Loucy (cell line): ENCODE measurements at regions not wholly inside any gene's neighbourhood (a gene's known extent, or its start where the extent isn't known, plus 50 kb on each side); places are given as distances from the start of the nearest gene placed in this dataset.
"Not testable (repeated sequence)": the region's sequence is repeated elsewhere in the genome, so short reads cannot be mapped to it uniquely, and the experiment has no call there.

Experiments
- H2AFZ ChIP-seq: fragments of 200-600 bp; sonication (generic); 2 replicates; pipeline ENCODE4 v1.6.0; 2016; ENCODE audit warnings: antibody characterized with exemption, mild to moderate bottlenecking, low read length, moderate library complexity
- H3F3A ChIP-seq: fragments of 200-600 bp; 2 replicates; pipeline ENCODE4 v1.6.0; 2016; ENCODE audit warnings: antibody characterized with exemption, low read depth, mild to moderate bottlenecking
- H3K27me3 ChIP-seq: fragments of 200-600 bp; sonication (generic); 2 replicates; pipeline ENCODE4 v1.6.1; 2014; ENCODE audit warnings: low read length, mild to moderate bottlenecking; ENCODE audit not compliant: insufficient read depth, poor library complexity, severe bottlenecking
- H3K36me3 ChIP-seq: fragments of 200-600 bp; sonication (generic); 2 replicates; pipeline ENCODE4 v1.6.1; 2016; ENCODE audit warnings: low read length; ENCODE audit not compliant: insufficient read depth
- H3K4me1 ChIP-seq: fragments of 200-600 bp; sonication (generic); 2 replicates; pipeline ENCODE4 v1.5.1; 2014; ENCODE audit warnings: low read length, mild to moderate bottlenecking; ENCODE audit not compliant: insufficient read depth, poor library complexity, severe bottlenecking
- H3K4me2 ChIP-seq: fragments of 200-600 bp; sonication (generic); 2 replicates; pipeline ENCODE4 v1.6.0; 2014; ENCODE audit warnings: antibody characterized with exemption, low read length, low read depth, mild to moderate bottlenecking; ENCODE audit not compliant: poor library complexity, severe bottlenecking
- H3K4me3 ChIP-seq: fragments of 200-600 bp; sonication (generic); 2 replicates; pipeline ENCODE4 v1.5.1; 2014; ENCODE audit warnings: low read length, mild to moderate bottlenecking, mixed read lengths; ENCODE audit not compliant: poor library complexity, severe bottlenecking
- H3K79me2 ChIP-seq: fragments of 200-600 bp; sonication (generic); 2 replicates; pipeline ENCODE4 v1.6.1; 2014; ENCODE audit warnings: low read length; ENCODE audit not compliant: insufficient read depth
- H3K9ac ChIP-seq: fragments of 200-600 bp; sonication (generic); 2 replicates; pipeline ENCODE4 v1.6.0; 2014; ENCODE audit warnings: mild to moderate bottlenecking, low read depth, low read length, moderate library complexity; ENCODE audit not compliant: poor library complexity, severe bottlenecking
- H3K9me2 ChIP-seq: fragments of 200-600 bp; sonication (generic); replicated peaks from 2 replicates; pipeline ENCODE4 v1.6.1; 2016; ENCODE audit warnings: low read depth, low read length, mixed read lengths
- H3K9me3 ChIP-seq: fragments of 200-600 bp; sonication (generic); 2 replicates; pipeline ENCODE4 v1.6.1; 2014; ENCODE audit warnings: mild to moderate bottlenecking, antibody characterized with exemption, low read length, low read depth; ENCODE audit not compliant: insufficient read depth
- H4K20me1 ChIP-seq: fragments of 200-600 bp; sonication (generic); 2 replicates; pipeline ENCODE4 v1.6.0; 2014; ENCODE audit warnings: antibody characterized with exemption, low read length, mild to moderate bottlenecking; ENCODE audit not compliant: insufficient read depth, poor library complexity, severe bottlenecking
- EZH2phosphoT487 ChIP-seq: fragments of 200-600 bp; IDR thresholded peaks from 2 replicates; pipeline ENCODE4 v1.6.1; 2018; ENCODE audit warnings: antibody characterized with exemption, mild to moderate bottlenecking, moderate library complexity, borderline replicate concordance
- TF ChIP-seq, protein P1 (sequence below): fragments of 200-600 bp; sonication (generic); conservative IDR thresholded peaks from 2 replicates; pipeline ENCODE4 v1.5.1; 2014; ENCODE audit warnings: mild to moderate bottlenecking, antibody characterized with exemption, low read length

DNA sequence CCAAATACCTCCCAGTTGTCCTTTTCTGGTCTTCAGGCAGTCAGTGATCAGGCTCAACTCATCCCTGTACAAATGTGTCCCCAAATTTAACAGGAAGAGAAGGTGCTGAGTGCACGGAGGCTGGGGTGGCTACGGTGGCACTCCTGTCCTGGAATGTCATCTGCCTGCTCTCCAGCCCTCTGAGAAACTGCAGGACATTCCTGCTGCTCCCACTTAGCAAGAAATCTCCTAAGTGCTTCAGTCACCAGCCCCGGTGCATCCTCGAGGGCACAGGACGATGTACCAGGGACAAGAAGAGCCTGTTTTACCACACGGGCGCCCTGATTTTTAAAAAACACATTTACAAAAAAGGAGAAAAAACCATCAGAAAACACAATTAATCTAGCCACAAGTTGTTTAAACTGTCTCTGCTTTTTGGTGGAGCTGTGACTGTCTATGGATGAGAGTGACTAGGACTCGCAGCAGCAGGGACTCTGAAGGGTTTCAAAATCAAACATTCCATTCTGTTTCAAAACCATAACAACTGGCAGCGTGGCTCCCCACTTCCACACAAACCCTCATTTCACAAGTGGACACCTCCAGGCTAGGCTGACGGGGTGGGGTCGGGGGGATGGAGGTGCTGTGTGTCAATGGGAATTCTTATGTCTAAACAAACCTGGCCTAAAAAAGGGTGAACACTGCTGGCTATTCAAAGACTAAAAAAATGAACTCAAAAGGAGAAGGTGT is 65.3 kb upstream of the CNEP1R1 start:
- Histone ChIP-seq H3K9me3 (no peaks in the 10 kb centered on the region), H3K9me2 (no peaks in the 10 kb centered on the region), H3K9ac (no peak overlapping the region), H4K20me1 (no peaks in the 10 kb centered on the region), H3K36me3 (no peaks in the 10 kb centered on the region), H3K27me3 (no peaks in the 10 kb centered on the region), H2AFZ (no peak overlapping the region), H3F3A (no peaks in the 10 kb centered on the region), H3K4me1 (no peaks in the 10 kb centered on the region), H3K4me2 (no peak overlapping the region), H3K79me2 (no peaks in the 10 kb centered on the region), H3K4me3 (no peak overlapping the region)
- TF ChIP-seq, protein P1, sequence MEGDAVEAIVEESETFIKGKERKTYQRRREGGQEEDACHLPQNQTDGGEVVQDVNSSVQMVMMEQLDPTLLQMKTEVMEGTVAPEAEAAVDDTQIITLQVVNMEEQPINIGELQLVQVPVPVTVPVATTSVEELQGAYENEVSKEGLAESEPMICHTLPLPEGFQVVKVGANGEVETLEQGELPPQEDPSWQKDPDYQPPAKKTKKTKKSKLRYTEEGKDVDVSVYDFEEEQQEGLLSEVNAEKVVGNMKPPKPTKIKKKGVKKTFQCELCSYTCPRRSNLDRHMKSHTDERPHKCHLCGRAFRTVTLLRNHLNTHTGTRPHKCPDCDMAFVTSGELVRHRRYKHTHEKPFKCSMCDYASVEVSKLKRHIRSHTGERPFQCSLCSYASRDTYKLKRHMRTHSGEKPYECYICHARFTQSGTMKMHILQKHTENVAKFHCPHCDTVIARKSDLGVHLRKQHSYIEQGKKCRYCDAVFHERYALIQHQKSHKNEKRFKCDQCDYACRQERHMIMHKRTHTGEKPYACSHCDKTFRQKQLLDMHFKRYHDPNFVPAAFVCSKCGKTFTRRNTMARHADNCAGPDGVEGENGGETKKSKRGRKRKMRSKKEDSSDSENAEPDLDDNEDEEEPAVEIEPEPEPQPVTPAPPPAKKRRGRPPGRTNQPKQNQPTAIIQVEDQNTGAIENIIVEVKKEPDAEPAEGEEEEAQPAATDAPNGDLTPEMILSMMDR, result no peak
- no peak for TF ChIP-seq EZH2phosphoT487

DNA sequence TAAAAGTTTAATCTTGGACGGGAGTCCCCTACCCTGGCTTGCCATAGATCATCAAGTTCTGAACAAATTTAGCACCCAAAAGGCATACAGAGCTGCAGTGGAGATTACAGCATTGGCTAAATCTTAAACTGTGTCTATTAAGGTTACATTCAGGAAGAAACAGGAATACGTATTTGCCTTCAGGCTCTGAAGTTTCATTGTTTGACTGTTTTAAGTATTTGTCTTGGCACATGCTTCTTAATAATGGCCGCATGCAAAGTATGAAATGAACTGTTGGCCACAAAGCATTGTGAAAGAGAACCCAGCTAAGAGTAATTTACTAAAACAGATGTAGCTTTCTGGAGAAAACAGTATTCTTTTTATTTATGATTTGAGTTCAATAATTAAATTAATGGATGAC is 63.9 kb upstream of the CNEP1R1 start:
- no peak overlapping the region for H3K4me2 ChIP-seq
- no peak overlapping the region for H3K4me3 ChIP-seq
- no peaks in the 10 kb centered on the region for H3K79me2 ChIP-seq
- H3K36me3 ChIP-seq, result no peaks in the 10 kb centered on the region
- H3K27me3 ChIP-seq, result no peaks in the 10 kb centered on the region
- no peaks in the 10 kb centered on the region for H4K20me1 ChIP-seq
- no peak for TF ChIP-seq EZH2phosphoT487
- TF ChIP-seq, protein P1, result no peak
- no peaks in the 10 kb centered on the region for H3F3A ChIP-seq
- no peaks in the 10 kb centered on the region for H3K4me1 ChIP-seq
- no peaks in the 10 kb centered on the region for H3K9me2 ChIP-seq
- H3K9ac ChIP-seq, result no peak overlapping the region
- H3K9me3 ChIP-seq, result no peaks in the 10 kb centered on the region
- H2AFZ ChIP-seq, result no peak overlapping the region

DNA sequence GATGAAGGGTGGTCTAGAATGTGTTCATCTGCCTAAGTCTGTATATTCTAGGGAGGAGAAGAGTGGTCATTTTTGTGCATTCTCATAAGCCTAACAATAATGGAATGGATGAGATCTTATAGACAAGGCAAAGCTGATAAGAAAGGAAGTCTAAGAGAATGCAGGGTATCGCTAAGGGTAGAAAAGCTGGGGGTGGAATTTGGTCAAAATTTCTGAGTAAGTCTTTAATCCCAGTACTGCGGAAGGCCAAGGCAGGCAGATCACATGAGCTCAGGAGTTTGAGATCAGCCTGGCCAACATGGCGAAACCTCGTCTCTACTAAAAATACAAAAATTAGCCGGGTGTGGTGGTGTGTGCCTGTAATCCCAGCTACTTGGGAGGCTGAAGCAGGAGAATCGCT is 62.5 kb upstream of the CNEP1R1 start:
- H3K9me3 ChIP-seq, H2AFZ ChIP-seq, H3K27me3 ChIP-seq: not testable (repeated sequence)

DNA sequence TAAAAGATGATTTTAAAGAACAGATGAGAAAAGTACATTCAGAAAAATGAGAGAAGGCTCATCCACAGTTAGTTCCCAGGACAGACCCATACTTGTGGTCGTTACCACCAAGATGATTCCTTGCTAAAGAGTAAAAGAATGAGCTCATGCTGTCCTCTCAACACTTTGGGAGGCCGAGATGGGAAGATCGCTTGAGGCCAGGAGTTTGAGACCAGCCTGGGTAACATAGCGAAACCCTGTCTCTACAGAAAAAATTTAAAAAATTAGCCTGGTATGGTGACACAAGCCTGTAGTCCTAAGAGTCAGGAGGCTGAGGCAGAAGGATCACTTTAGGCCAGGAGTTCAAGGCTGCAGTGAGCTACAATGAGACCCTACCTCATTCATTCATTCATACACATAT is 60.7 kb upstream of the CNEP1R1 start:
- no peaks in the 10 kb centered on the region for H3K27me3 ChIP-seq
- no peak overlapping the region for H3K4me3 ChIP-seq
- H3K4me1 ChIP-seq, result no peaks in the 10 kb centered on the region
- H3K36me3 ChIP-seq, result no peaks in the 10 kb centered on the region
- TF ChIP-seq, protein P1, result no peak
- no peak overlapping the region for H3K9ac ChIP-seq
- no peak overlapping the region for H2AFZ ChIP-seq
- no peaks in the 10 kb centered on the region for H3K9me3 ChIP-seq
- H3K9me2 ChIP-seq, result no peaks in the 10 kb centered on the region
- no peak overlapping the region for H3K4me2 ChIP-seq
- no peaks in the 10 kb centered on the region for H4K20me1 ChIP-seq
- no peaks in the 10 kb centered on the region for H3F3A ChIP-seq
- H3K79me2 ChIP-seq, result no peaks in the 10 kb centered on the region

More for the DNA sequence above, 62.5 kb upstream of the CNEP1R1 start:
- H4K20me1 ChIP-seq, H3K4me1 ChIP-seq, H3K4me3 ChIP-seq, H3K4me2 ChIP-seq, H3F3A ChIP-seq, H3K9ac ChIP-seq, H3K9me2 ChIP-seq, H3K79me2 ChIP-seq, H3K36me3 ChIP-seq: not testable (repeated sequence)
